Left cardiac atrium (tissue), 4 donors: ENCODE measurements at regions not wholly inside any gene's neighbourhood (a gene's known extent, or its start where the extent isn't known, plus 50 kb on each side); places are given as distances from the start of the nearest gene placed in this dataset.

Experiments
- ATAC-seq, 2 donors: fragments of 200-7000 bp; cut with Tn5 transposase; one replicate each; pipeline ENCODE4 v1.9.1; 2020; ENCODE audit warnings: mild to moderate bottlenecking in 2 of 2, moderate library complexity in 2 of 2
- DNase-seq: peaks from one replicate; pipeline ENCODE4 v3.0.0-alpha.2; 2020
- intact Hi-C, 2 donors: fragments of 100-400 bp; cut with DNase I; formaldehyde crosslinking; loops; one replicate each; pipeline versions ENCODE4 v1.14.1 to v1.15.1; 2022 to 2023
- donor health status: DM: no; HTN: yes; CAD: no.
- donor health status: DM: no; HTN: yes; CAD: no; lungs with severe emphysema.
- donor health status: DM: yes; HTN: yes; CAD: no.
- donor health status: Dilated cardiomyopathy.

DNA sequence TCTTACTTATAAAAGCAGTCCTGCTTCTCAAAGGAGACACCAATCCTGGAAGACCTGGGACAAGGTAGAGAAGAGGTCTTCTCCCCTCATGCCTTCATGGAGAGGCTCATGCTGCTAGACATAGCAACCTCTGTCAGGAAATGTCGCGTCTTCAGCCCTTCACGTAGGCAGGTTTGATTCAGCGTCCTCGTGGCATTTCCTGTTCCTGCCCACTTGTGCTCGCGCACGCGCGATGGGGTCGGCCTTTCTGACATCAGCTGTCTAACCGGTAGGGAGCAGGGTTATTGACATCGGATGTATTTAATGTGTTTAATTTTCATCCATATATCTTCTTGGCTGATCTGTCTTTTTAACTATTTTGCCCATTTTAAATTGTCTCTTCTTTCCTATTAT, 292.4 kb downstream of the THBS2 start:
- ATAC-seq: no peak
- DNase-seq: no peak
- intact Hi-C loops: no loop called here

DNA sequence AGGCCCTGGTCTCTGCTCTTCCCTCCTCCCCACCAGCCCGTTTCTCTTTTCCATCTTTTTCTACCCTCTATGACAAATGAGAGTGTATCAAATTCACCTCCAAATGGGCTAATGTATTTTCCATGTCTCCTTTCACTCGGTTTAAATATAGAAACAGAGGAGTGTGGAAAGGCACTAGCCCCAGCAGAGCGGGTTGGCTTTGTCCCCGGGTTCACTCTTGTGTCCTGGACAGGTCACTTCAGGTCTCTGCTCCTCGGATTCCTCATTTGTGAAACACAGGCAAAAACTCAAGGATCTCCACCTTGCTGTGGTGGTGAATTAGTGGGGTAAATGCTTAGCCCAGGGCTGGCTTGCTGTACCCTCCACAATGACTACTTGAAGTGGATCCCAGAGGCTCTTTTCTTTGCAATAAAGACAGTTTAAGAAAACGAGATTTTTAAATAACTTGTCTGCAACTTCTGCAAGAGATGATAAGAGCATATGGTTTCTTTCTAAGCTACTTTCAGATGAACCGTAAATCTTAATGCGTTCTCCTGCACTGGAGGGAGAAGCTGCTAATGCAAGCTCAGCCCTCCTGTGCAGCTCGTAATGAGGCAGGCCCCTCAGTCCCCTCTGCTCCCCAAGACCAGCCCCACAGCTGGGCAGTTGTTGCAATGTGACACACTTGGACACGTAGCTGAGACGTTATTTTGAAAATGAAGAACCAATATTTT, 292.9 kb downstream of the THBS2 start:
- DNase-seq: no peak
- intact Hi-C loops: no loop called here

GRCh38 chr6:168959696-168960095, 293.9 kb downstream of the THBS2 start:
- DNase-seq: no peak
- intact Hi-C loops: loop anchor here in 1 of 2 donors (10.0 kb wide), 1 partner anchor 1575 kb away; no protein-coding TSS in a partner anchor
- ATAC-seq: no peak

More for the DNA sequence above, 292.9 kb downstream of the THBS2 start:
- ATAC-seq: no peak

DNA sequence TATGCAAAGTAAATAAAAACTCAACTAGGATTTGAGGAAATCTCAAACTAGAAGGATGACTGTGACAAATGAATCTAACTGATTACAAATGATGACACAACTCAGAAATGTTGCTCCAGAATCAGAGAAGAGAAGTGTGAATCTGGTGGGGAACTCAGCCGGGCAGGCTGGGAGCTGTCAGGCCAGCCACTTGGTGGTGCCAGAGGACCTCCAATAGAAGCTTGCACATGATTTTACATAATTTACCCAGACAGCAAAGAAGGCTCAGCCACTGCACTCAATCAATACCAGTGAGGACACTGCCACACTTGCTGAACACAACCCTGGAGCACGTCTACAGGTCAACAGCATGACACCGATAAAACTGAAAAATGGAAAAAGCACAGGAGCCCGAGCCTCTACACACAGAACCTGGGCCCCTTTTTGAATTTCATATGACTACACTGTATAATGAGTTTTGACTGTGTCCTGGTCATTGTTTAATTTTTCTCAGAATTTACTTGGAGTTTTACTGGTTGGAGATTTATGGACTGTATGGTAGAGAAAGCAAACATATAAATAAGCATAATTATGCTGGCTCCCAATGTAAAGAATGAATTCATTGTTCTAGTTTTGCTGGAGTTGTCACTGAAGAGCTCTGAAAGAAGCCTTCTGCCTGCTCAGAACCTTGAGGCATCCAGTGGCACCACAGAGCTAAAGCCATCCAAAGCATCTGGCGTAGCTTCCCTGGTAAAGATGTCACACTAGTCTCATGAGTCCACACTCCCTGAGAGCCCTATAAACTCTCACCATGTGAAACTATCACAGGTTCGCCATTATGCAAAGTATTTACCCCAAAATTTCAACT, 296.5 kb downstream of the THBS2 start:
- DNase-seq: peak; percentile 74
- ATAC-seq: peak; percentile 90 to 93
- intact Hi-C loops: loop anchor here in 1 of 2 donors (2.0 to 10.0 kb wide), 2 partner anchors 562 to 1578 kb away; no protein-coding TSS in a partner anchor

DNA sequence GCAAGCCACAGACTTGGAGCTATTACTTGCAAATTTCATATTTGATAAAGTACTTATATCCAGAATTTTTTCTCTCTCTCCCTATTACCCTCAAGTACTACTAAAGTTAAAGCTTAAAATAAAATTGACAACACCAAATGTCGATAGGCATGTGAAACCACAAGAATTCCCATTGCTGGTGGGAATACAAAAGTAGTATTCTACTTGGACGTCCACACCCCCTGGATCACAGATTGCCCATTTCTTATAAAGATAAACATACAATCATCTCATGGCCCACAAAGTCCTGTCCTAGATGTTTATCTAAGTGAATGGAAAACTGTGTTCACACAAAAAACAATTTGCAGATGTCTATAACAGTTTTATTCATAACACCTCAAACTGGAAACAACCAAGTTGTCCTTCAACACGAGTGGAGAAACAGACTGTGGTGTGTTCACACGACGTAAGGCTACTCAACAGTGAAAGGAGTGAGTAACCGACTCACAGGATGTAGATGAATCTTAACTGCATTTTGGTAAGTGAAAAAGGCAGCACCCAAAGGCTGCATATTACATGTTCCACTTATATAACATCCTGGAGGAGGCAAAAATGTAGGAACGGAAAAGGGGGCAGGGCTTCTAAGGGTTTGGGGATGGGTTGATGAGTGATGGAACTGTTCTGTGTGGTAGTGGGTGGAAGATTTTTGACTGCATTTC, 297.4 kb downstream of the THBS2 start:
- intact Hi-C loops: loop anchor here in 1 of 2 donors (2.0 to 10.0 kb wide), 2 partner anchors 563 to 1579 kb away; no protein-coding TSS in a partner anchor
- ATAC-seq (no peak), DNase-seq (no peak)

GRCh38 chr6:168953461-168953860, 300.2 kb downstream of the THBS2 start:
- ATAC-seq (no peak), DNase-seq (no peak)
- intact Hi-C loops: loop anchor here in 1 of 2 donors (10.0 kb wide), 1 partner anchor 1581 kb away; no protein-coding TSS in a partner anchor

- DNase-seq (no peak), ATAC-seq (peak in 1 of 2 donors; percentile 30)
- intact Hi-C loops: loop anchor here in 1 of 2 donors (10.0 kb wide), 1 partner anchor 1584 kb away; no protein-coding TSS in a partner anchor
Measured at GRCh38 chr6:168951217-168951616, 302.4 kb downstream of the THBS2 start.

GRCh38 chr6:168950858-168951214, 302.8 kb downstream of the THBS2 start:
- intact Hi-C loops: loop anchor here in 1 of 2 donors (10.0 kb wide), 1 partner anchor 1584 kb away; no protein-coding TSS in a partner anchor
- ATAC-seq (peak; percentile 65 to 72), DNase-seq (no peak)

GRCh38 chr6:168949981-168950857, 303.4 kb downstream of the THBS2 start:
- intact Hi-C loops: loop anchor here in 1 of 2 donors (10.0 kb wide), 1 partner anchor 1585 kb away; no protein-coding TSS in a partner anchor
- no peak for DNase-seq
- peak; percentile 19 to 78 for ATAC-seq

GRCh38 chr6:168948990-168949531, 304.6 kb downstream of the THBS2 start:
- intact Hi-C loops: no loop called here
- ATAC-seq (no peak), DNase-seq (no peak)

DNA sequence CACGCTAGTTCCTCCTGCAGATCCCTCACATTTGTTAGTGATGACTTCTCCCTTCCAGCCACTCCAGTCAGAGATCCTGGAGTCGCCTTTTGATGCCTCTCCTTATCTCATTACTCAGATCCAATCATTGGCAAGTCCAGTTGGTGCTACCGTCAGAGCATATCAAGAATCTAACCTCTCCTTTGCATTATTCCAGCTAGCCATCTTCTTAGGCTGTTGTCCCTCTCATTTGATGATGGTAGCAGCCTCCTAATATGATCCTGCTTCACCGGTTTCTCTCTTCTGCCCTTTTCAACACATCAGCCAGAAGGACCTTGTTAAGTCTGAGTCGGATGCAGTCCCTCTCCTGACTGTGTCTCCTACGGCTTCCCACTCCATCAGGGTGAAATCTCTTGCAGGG, 305.6 kb downstream of the THBS2 start:
- ATAC-seq: no peak
- DNase-seq: no peak
- intact Hi-C loops: no loop called here

- no peak for DNase-seq
- intact Hi-C loops: no loop called here
- peak; percentile 34 to 76 for ATAC-seq
Measured at GRCh38 chr6:168943231-168943905, 310.3 kb downstream of the THBS2 start.

GRCh38 chr6:168942646-168943045, 311.0 kb downstream of the THBS2 start:
- intact Hi-C loops: no loop called here
- ATAC-seq: no peak

GRCh38 chr6:168941036-168941435, 312.6 kb downstream of the THBS2 start:
- ATAC-seq: peak; percentile 38 to 81
- intact Hi-C loops: no loop called here
- no peak for DNase-seq

More at GRCh38 chr6:168942646-168943045, 311.0 kb downstream of the THBS2 start:
- DNase-seq: no peak

DNA sequence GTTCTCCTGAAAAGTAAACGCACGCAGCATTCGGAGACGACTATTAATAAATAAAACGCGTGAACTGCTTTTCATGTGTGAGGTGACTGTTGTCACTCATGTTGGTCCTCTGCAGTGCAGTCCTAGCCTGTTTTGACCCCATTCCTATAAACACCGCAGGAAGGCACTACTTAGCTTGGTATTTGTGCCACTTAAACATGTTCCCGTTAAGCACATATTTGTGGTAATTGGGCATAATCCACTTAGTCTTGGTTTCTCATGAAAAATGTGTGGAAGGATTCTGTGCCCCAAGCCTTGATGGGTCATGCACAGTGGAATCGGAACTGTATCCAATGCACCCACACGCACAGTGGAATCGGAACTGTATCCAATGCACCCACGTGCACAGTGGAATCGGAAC, 313.9 kb downstream of the THBS2 start:
- intact Hi-C loops: no loop called here
- ATAC-seq (no peak), DNase-seq (no peak)

GRCh38 chr6:168939041-168939440, 314.6 kb downstream of the THBS2 start:
- intact Hi-C loops: no loop called here
- ATAC-seq (no peak), DNase-seq (no peak)

- DNase-seq: no peak
- intact Hi-C loops: no loop called here
- ATAC-seq: no peak
Measured at GRCh38 chr6:168938546-168938945, 315.1 kb downstream of the THBS2 start.

DNA sequence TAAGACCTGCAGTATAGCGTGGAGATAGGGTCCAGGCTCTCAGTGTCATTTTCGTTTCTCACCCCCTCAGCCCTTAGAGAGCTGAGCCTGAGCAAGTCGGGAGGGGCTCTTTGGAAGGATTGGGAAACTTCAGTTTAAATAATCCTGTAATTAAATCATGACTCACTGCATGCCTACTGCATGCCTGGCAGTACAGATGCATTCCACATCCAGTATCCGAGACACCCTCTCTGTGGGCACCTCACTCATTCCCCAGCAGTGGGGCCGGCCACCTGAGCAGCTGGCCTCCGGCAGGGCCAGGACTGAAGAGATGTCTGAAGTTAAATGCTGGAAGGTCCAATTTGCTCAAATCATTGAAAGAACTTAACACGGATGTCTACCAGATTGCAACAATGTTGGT, 316.6 kb downstream of the THBS2 start:
- intact Hi-C loops: no loop called here
- ATAC-seq (peak in 1 of 2 donors; percentile 84), DNase-seq (no peak)
